Activated CD4-positive, alpha-beta T cell treated with anti-CD3 and anti-CD28 coated beads for 36 hours (primary cell): ENCODE measurements at regions not wholly inside any gene's neighbourhood (a gene's known extent, or its start where the extent isn't known, plus 50 kb on each side); places are given as distances from the start of the nearest gene placed in this dataset.
"Not testable (repeated sequence)": the region's sequence is repeated elsewhere in the genome, so short reads cannot be mapped to it uniquely, and the experiment has no call there.

Source experiments
- ATAC-seq: fragments of 200-7000 bp; cut with Tn5 transposase; one replicate; pipeline ENCODE4 v1.10.0; 2021; ENCODE audit warnings: mild to moderate bottlenecking, moderate library complexity
- CTCF ChIA-PET: fragments of 350-600 bp; sonication (Branson Sonifier 250); formaldehyde crosslinking; loops from one replicate; lab custom pipeline; 2021; ENCODE audit warnings: antibody characterized with exemption; lab: Charles Lee
- POLR2A ChIA-PET: fragments of 350-600 bp; sonication (Branson Sonifier 250); formaldehyde crosslinking; loops from one replicate; lab custom pipeline; 2021; ENCODE audit warnings: antibody characterized with exemption, inconsistent platforms; lab: Charles Lee
- DNase-seq: peaks from one replicate; pipeline ENCODE4 v3.0.0-alpha.2; 2020
- H3K27ac Mint-ChIP-seq: one replicate; pipeline ENCODE4 v1.8.0; 2021; ENCODE audit warnings: mixed read lengths
- H3K27me3 Mint-ChIP-seq: one replicate; pipeline ENCODE4 v1.8.0; 2021; ENCODE audit warnings: mixed read lengths
- H3K36me3 Mint-ChIP-seq: one replicate; pipeline ENCODE4 v1.8.0; 2021; ENCODE audit warnings: low read depth, mixed read lengths
- H3K4me1 Mint-ChIP-seq: one replicate; pipeline ENCODE4 v1.8.0; 2021; ENCODE audit warnings: mixed read lengths
- H3K4me3 Mint-ChIP-seq: one replicate; pipeline ENCODE4 v1.8.0; 2021; ENCODE audit warnings: mild to moderate bottlenecking, moderate library complexity, mixed read lengths
- H3K9me3 Mint-ChIP-seq: one replicate; pipeline ENCODE4 v1.8.0; 2021; ENCODE audit warnings: low read depth, mixed read lengths
- intact Hi-C, 2 experiments: fragments of 100-400 bp; cut with DNase I in 1 of 2; cut with micrococcal nuclease in 1 of 2; formaldehyde crosslinking; loops; one replicate each; pipeline versions ENCODE4 v1.14.2 to v1.15.1; 2022 to 2024; cut with DNase I, micrococcal nuclease

DNA sequence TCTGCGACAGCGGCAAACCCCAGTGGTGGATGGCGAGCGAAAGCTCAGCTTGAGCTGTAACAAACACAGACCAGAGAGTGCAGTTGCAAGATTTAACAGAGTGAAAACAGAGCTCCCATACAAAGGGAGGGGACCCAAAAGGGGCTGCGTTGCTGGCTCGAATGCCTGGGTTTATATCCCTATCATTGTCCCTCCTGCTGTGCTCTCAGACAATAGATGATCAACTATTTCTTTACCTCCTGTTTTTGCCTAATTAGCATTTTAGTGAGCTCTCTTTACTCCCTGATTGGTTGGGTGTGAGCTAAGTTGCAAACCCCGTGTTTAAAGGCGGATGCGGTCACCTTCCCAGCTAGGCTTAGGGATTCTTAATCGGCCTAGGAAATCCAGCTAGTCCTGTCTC is 1304.4 kb downstream of the ROBO2 start:
- H3K4me1 Mint-ChIP-seq, H3K27me3 Mint-ChIP-seq, ATAC-seq, H3K4me3 Mint-ChIP-seq, H3K36me3 Mint-ChIP-seq, CTCF ChIA-PET, DNase-seq, H3K9me3 Mint-ChIP-seq, POLR2A ChIA-PET, intact Hi-C loops, H3K27ac Mint-ChIP-seq: not testable (repeated sequence)

DNA sequence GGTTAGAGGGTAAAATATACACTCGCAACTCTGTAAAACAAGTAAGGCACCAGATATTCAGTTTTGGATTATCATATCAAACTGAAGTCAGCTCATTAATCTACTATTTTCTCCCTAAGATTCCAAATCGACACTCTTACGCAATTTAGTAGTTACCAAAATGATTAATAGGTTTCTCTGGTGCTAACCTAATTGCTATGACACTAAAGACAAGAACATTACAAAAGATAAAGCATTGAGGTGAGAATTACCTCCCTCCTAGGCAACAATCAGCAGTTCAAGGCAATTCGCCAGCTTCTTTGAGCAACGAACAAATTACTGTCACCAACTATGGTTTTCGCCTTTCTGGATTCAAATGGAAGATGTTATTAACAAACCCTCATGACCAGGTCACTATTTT is 1305.0 kb downstream of the ROBO2 start:
- ChIA-PET CTCF (no interaction called here), POLR2A (no interaction called here)
- H3K4me3 Mint-ChIP-seq = no peak overlapping the region
- no peaks in the 10 kb centered on the region for H3K27me3 Mint-ChIP-seq
- H3K36me3 Mint-ChIP-seq = no peaks in the 10 kb centered on the region
- DNase-seq (no peak), ATAC-seq (no peak)
- H3K9me3 Mint-ChIP-seq = peaks cover 8% of the 10 kb centered on the region
- no peak overlapping the region for H3K27ac Mint-ChIP-seq
- intact Hi-C loops = no loop called here
- no peaks in the 10 kb centered on the region for H3K4me1 Mint-ChIP-seq

DNA sequence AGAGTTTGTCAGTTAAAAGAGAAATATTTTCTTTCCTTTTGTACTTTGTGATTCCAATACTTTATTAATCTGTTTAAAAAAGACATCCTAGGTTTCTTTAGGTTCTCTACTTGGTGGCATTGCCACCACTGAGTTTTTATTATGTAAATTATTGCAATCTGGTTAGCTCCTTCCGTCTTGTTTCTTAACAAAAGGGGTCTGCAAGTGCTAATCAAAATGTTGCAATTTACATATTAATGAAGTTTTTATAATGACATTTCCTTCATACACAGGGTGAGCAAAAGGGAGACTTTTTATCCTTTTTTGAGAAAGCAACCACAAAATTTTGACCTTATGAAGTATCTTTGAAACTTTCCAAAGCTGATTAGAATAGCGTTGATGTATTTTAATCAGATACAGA is 1307.3 kb downstream of the ROBO2 start:
- ATAC-seq = no peak
- ChIA-PET POLR2A (no interaction called here), CTCF (no interaction called here)
- intact Hi-C loops = no loop called here
- Mint-ChIP-seq H3K9me3 (peaks cover 14% of the 10 kb centered on the region), H3K4me1 (no peaks in the 10 kb centered on the region), H3K36me3 (no peaks in the 10 kb centered on the region), H3K4me3 (no peak overlapping the region), H3K27ac (no peak overlapping the region), H3K27me3 (no peaks in the 10 kb centered on the region)
- DNase-seq = no peak

DNA sequence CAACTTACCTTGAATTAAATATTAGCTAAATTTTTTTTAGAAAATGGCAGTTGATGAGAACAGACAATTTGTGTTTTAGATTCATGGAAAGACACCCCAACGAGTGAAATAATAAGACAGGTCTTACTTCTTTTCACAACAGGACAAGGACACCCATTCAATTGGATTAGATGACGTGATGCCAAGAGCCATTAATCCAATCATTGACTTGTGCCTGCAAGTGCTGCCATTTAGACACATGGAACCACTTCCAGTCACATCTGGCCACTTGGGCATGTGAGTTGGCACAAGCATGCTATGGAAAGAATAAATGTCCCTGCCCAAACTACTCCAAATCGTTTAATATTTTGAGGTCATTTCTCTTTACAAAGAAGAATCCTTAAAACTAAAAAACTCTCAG is 1308.8 kb downstream of the ROBO2 start:
- no peak for DNase-seq
- ChIA-PET POLR2A (no interaction called here), CTCF (no interaction called here)

DNA sequence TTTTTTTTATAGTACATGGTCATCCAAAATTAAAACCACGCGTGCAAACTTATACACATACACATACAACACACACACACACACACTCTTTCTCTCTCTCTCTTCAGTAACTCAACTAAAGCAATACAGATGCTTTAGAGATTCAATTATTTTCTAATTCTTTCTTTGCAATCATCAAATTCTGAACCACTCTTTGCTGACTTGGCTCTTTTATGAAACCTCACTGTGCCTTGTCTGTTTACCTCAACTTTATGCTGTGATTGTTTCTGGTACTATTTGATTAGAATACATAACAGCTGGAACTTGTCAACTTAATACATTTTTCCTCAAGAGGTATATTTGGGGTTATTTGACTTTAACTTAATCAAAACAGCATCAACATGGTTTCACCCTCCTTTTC is 1309.7 kb downstream of the ROBO2 start:
- Mint-ChIP-seq H3K27me3 (no peaks in the 10 kb centered on the region), H3K4me1 (no peaks in the 10 kb centered on the region), H3K9me3 (peaks cover 8% of the 10 kb centered on the region), H3K27ac (no peak overlapping the region), H3K4me3 (no peak overlapping the region), H3K36me3 (no peaks in the 10 kb centered on the region)
- ATAC-seq (no peak), DNase-seq (no peak)
- ChIA-PET CTCF (no interaction called here), POLR2A (no interaction called here)
- intact Hi-C loops = no loop called here

More for the DNA sequence above, 1308.8 kb downstream of the ROBO2 start:
- intact Hi-C loops = no loop called here
- H3K9me3 Mint-ChIP-seq = peaks cover 14% of the 10 kb centered on the region
- H3K36me3 Mint-ChIP-seq = no peaks in the 10 kb centered on the region
- no peak overlapping the region for H3K27ac Mint-ChIP-seq
- no peaks in the 10 kb centered on the region for H3K27me3 Mint-ChIP-seq
- ATAC-seq = no peak
- H3K4me1 Mint-ChIP-seq = no peaks in the 10 kb centered on the region
- no peak overlapping the region for H3K4me3 Mint-ChIP-seq

DNA sequence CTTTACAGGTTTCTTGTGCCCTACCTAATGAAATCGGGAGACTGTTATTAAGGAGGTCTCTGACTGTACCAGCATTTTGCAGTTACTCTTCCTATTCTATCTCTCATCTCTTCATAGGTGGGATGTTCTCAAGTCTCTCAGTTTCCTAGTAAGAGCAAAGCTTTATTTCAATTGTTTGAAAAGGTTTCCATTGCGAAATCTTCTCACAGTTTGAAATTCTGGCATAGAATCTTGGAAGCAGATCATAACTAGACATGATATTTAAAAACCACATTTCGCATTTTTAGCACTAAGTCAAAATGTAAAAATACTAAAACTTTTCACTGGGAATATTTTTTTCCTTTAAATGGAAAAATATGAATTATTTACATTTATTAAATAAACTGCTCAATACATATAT is 1311.4 kb downstream of the ROBO2 start:
- CTCF ChIA-PET = no interaction called here
- H3K4me1 Mint-ChIP-seq = no peaks in the 10 kb centered on the region
- no peak overlapping the region for H3K27ac Mint-ChIP-seq

DNA sequence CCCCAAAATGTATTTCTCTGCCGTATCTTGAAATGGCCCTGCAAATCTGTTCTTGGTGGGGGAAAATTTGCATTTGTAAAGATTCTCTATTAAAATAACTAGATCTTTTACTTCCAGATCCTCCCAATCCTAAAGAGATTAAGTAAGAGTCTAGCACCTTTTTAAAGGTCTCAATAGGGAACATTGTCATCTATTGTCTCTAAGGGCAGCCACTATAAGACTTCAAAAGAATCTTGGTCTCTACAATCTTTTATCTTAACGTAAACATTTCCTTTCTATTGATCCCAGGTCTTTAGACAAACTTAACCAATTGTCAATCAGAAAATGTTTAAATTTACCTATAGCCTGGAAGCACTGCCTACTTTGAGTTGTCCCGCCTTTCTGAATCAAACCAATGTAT is 1313.3 kb downstream of the ROBO2 start:
- DNase-seq (no peak), ATAC-seq (no peak)
- Mint-ChIP-seq H3K4me1 (no peaks in the 10 kb centered on the region), H3K9me3 (peaks cover 14% of the 10 kb centered on the region), H3K36me3 (no peaks in the 10 kb centered on the region), H3K4me3 (no peak overlapping the region), H3K27ac (no peak overlapping the region), H3K27me3 (no peaks in the 10 kb centered on the region)
- ChIA-PET POLR2A (no interaction called here), CTCF (no interaction called here)
- intact Hi-C loops = no loop called here

More for the DNA sequence above, 1311.4 kb downstream of the ROBO2 start:
- Mint-ChIP-seq H3K27me3 (no peaks in the 10 kb centered on the region), H3K9me3 (peaks cover 12% of the 10 kb centered on the region), H3K36me3 (no peaks in the 10 kb centered on the region), H3K4me3 (no peak overlapping the region)
- no peak for DNase-seq
- POLR2A ChIA-PET = no interaction called here
- intact Hi-C loops = no loop called here
- ATAC-seq = no peak

DNA sequence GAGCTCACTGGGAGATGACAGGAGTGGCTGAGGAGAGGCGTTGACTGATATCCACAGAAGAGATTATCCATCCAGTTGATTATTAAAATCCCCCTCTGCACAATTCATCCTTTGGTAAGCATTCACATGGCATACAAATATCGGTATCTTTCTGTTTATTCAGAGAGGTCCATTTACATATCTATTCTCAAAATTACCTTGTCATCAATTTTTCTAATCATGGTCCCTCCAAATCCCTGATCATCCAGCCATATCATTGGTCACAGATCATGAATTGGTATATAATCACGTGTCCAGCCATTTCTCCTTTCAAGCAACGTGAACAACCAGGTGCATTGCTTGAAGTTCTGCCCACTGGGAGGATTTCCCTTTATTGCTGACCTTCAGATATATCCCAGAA is 1321.0 kb downstream of the ROBO2 start:
- Mint-ChIP-seq H3K4me3 (no peak overlapping the region), H3K9me3 (peaks cover 11% of the 10 kb centered on the region), H3K36me3 (no peaks in the 10 kb centered on the region), H3K27me3 (no peaks in the 10 kb centered on the region), H3K27ac (no peak overlapping the region), H3K4me1 (no peaks in the 10 kb centered on the region)
- ChIA-PET CTCF (no interaction called here), POLR2A (no interaction called here)
- ATAC-seq = no peak
- DNase-seq = no peak
- intact Hi-C loops = no loop called here

DNA sequence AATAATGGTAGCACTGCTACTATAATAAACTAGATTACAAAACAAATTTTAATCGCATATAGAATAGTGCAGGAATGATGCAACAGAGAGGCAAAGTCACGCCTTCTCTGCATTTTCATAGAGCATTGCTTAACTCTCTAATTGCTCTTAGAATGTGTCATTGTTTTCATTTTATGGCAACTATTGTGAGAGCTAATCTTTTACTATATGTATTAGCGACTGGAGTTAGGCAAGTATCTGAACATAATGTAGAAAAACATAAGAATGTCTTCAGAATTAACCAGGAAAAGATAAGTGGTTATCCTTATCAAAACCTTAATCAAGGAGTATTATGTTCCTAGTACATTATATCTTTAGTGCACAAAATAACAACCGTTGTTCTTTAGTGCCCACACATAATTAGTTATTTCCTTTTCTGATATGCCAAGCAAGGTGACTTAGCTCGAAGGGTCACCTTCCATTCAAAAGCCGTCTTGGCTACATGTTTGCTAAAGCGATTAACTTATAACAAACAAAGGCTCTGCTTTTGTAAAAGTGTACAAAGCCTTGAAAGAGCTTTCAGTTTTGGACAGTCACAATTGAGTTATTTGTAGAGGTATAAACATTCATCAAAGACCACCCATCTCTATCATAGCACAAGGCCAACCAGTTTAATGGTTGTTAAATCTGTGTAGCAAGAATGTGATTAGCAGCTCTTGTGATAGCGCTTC is 1328.9 kb downstream of the ROBO2 start:
- Mint-ChIP-seq H3K27ac (no peak overlapping the region), H3K36me3 (no peaks in the 10 kb centered on the region), H3K4me3 (no peak overlapping the region), H3K27me3 (no peaks in the 10 kb centered on the region), H3K4me1 (no peaks in the 10 kb centered on the region), H3K9me3 (peaks cover 13% of the 10 kb centered on the region)
- DNase-seq = no peak
- CTCF ChIA-PET = no interaction called here
- intact Hi-C loops = no loop called here
- no peak for ATAC-seq
- POLR2A ChIA-PET = no interaction called here

DNA sequence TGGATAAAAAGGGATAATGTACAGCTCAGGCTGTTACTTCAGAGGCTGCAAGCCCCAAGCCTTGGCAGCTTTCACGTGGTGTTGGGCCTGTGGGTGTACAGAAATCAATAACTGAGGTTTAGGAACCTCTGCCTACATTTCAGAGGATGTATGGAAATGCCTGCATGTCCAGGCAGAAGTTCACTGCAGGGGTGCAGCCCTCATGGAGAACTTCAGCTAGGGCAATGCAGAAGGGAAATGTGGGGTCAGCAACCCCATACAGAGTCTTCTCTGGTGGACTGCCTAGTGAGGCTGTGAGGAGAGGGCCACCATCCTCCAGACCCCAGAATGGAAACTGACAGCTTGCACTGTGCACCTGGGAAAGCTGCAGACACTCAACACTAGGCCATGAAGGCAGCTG is 1350.3 kb downstream of the ROBO2 start:
- intact Hi-C loops = no loop called here
- ATAC-seq = no peak
- DNase-seq = no peak
- H3K4me1 Mint-ChIP-seq = no peaks in the 10 kb centered on the region
- peaks cover 27% of the 10 kb centered on the region for H3K9me3 Mint-ChIP-seq
- ChIA-PET POLR2A (no interaction called here), CTCF (no interaction called here)
- H3K4me3 Mint-ChIP-seq = no peak overlapping the region
- no peaks in the 10 kb centered on the region for H3K27me3 Mint-ChIP-seq
- no peak overlapping the region for H3K27ac Mint-ChIP-seq
- H3K36me3 Mint-ChIP-seq = no peaks in the 10 kb centered on the region

DNA sequence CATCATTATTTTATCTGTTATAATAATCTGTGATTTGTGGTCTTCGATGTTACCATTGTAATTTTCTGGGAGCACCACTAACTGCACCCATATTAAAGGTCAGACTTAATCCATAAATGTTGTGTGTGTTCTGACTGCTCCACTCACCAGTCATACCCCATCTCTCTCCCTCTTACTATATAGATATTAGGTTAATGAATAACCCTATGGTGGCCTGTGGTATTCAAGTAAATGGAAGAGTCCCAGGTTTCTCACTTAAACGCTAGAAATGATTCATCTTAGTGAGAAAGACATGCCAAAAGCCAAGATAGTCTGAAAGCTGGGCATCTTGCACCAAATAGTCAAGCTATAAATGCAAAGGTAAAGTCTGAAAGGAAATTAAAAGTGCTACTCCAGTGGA is 1358.5 kb downstream of the ROBO2 start:
- Mint-ChIP-seq H3K4me1 (no peaks in the 10 kb centered on the region), H3K36me3 (no peaks in the 10 kb centered on the region), H3K27ac (no peak overlapping the region), H3K4me3 (no peak overlapping the region), H3K9me3 (peaks cover 14% of the 10 kb centered on the region), H3K27me3 (no peaks in the 10 kb centered on the region)
- DNase-seq (no peak), ATAC-seq (no peak)
- POLR2A ChIA-PET = no interaction called here
- intact Hi-C loops = no loop called here
- CTCF ChIA-PET = no interaction called here

DNA sequence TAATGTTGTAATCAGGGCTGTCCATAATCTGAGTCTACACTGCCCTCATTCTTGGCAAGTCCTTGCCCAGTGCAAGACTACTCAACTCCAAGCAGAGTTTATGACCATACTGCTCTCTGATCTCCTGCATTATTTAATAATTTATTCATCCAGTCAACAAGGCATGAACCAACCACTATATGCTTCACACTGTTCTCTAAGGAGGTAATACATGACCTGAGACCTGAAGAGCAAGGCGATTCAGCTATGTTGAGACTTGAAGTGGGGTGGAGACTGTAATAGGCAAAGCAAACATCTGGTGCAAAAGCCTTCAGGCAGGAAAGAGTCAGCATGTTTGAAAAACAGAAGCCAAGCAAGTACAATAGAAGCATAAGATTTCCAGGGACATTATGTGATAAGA is 1362.8 kb downstream of the ROBO2 start:
- Mint-ChIP-seq H3K4me1 (no peaks in the 10 kb centered on the region), H3K27me3 (no peaks in the 10 kb centered on the region), H3K36me3 (no peaks in the 10 kb centered on the region), H3K27ac (no peak overlapping the region), H3K4me3 (no peak overlapping the region), H3K9me3 (peaks cover 6% of the 10 kb centered on the region)
- ChIA-PET CTCF (no interaction called here), POLR2A (no interaction called here)
- DNase-seq (no peak), ATAC-seq (no peak)
- intact Hi-C loops = no loop called here
